Chondrocyte (in vitro differentiated cells): ENCODE measurements at regions not wholly inside any gene's neighbourhood (a gene's known extent, or its start where the extent isn't known, plus 50 kb on each side); places are given as distances from the start of the nearest gene placed in this dataset.
"Not testable (repeated sequence)": the region's sequence is repeated elsewhere in the genome, so short reads cannot be mapped to it uniquely, and the experiment has no call there.

ENCODE experiments used
- DNase-seq: peaks from one replicate; pipeline ENCODE4 v3.0.0; 2021; ENCODE audit warnings: mixed read lengths, low spot score
- H3K27ac Mint-ChIP-seq: one replicate; pipeline ENCODE4 v1.8.0; 2021; ENCODE audit warnings: mild to moderate bottlenecking, moderate library complexity, mixed read lengths; ENCODE audit not compliant: unreplicated experiment
- H3K27me3 Mint-ChIP-seq: 2 replicates; pipeline ENCODE4 v1.8.0; 2021; ENCODE audit warnings: low read depth, mixed read lengths
- H3K36me3 Mint-ChIP-seq: 2 replicates; pipeline ENCODE4 v1.8.0; 2021; ENCODE audit warnings: low read depth, mixed read lengths
- H3K4me1 Mint-ChIP-seq: 2 replicates; pipeline ENCODE4 v1.8.0; 2021; ENCODE audit warnings: low read depth, mild to moderate bottlenecking, mixed read lengths
- H3K4me3 Mint-ChIP-seq: one replicate; pipeline ENCODE4 v1.8.0; 2021; ENCODE audit warnings: mild to moderate bottlenecking, moderate library complexity, mixed read lengths; ENCODE audit not compliant: unreplicated experiment
- H3K9me3 Mint-ChIP-seq: 2 replicates; pipeline ENCODE4 v1.8.0; 2021; ENCODE audit warnings: low read depth, mixed read lengths
- CTCF ChIP-seq: fragments of 200-600 bp; sonication (generic); IDR thresholded peaks from 2 replicates; pipeline ENCODE4 v1.5.0; 2021; ENCODE audit warnings: antibody characterized with exemption, mild to moderate bottlenecking, moderate library complexity

GRCh38 chr18:22827216-22827615 is 105.9 kb upstream of the RBBP8 start:
- Mint-ChIP-seq H3K9me3 (no peaks in the 10 kb centered on the region), H3K36me3 (peaks cover 1% of the 10 kb centered on the region), H3K4me1 (peaks cover 7% of the 10 kb centered on the region), H3K27me3 (peaks cover 2% of the 10 kb centered on the region), H3K27ac (no peak overlapping the region), H3K4me3 (no peak overlapping the region)
- no peak for TF ChIP-seq CTCF
- DNase-seq, result no peak

- no peak for DNase-seq
- Mint-ChIP-seq H3K4me1 (peaks cover 7% of the 10 kb centered on the region), H3K4me3 (no peak overlapping the region), H3K27me3 (peaks cover 2% of the 10 kb centered on the region), H3K36me3 (peaks cover 1% of the 10 kb centered on the region), H3K27ac (no peak overlapping the region), H3K9me3 (no peaks in the 10 kb centered on the region)
- TF ChIP-seq CTCF, result no peak
These were observed 105.4 kb upstream of the RBBP8 start for GRCh38 chr18:22827741-22828140.

GRCh38 chr18:22828171-22828570 is 105.0 kb upstream of the RBBP8 start:
- peaks cover 1% of the 10 kb centered on the region for H3K36me3 Mint-ChIP-seq
- peaks cover 2% of the 10 kb centered on the region for H3K27me3 Mint-ChIP-seq
- H3K9me3 Mint-ChIP-seq, result no peaks in the 10 kb centered on the region
- no peak overlapping the region for H3K4me3 Mint-ChIP-seq
- TF ChIP-seq CTCF, result no peak
- no peak overlapping the region for H3K27ac Mint-ChIP-seq
- H3K4me1 Mint-ChIP-seq, result peaks cover 7% of the 10 kb centered on the region
- no peak for DNase-seq

DNA sequence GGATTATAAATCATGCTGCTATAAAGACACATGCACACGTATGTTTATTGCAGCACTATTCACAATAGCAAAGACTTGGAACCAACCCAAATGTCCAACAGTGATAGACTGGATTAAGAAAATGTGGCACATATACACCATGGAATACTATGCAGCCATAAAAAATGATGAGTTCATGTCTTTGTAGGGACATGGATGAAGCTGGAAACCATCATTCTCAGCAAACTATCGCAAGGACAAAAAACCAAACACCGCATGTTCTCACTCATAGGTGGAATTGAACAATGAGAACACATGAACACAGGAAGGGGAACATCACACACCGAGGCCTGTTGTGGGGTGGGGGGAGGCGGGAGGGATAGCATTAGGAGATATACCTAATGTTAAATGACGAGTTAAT is 104.5 kb upstream of the RBBP8 start:
- not testable (repeated sequence) for H3K9me3 Mint-ChIP-seq, H3K27ac Mint-ChIP-seq, H3K4me1 Mint-ChIP-seq, H3K27me3 Mint-ChIP-seq, DNase-seq, H3K4me3 Mint-ChIP-seq, H3K36me3 Mint-ChIP-seq

GRCh38 chr18:22829781-22830180 is 103.3 kb upstream of the RBBP8 start:
- no peaks in the 10 kb centered on the region for H3K27me3 Mint-ChIP-seq
- H3K27ac Mint-ChIP-seq, result no peak overlapping the region
- no peaks in the 10 kb centered on the region for H3K9me3 Mint-ChIP-seq
- no peak overlapping the region for H3K4me3 Mint-ChIP-seq
- peaks cover 1% of the 10 kb centered on the region for H3K36me3 Mint-ChIP-seq
- peaks cover 7% of the 10 kb centered on the region for H3K4me1 Mint-ChIP-seq
- no peak for DNase-seq
- TF ChIP-seq CTCF, result no peak

GRCh38 chr18:22830511-22830910 is 102.6 kb upstream of the RBBP8 start:
- Mint-ChIP-seq H3K4me3 (no peak overlapping the region), H3K4me1 (peaks cover 7% of the 10 kb centered on the region), H3K27ac (no peak overlapping the region), H3K27me3 (peaks cover under 1% of the 10 kb centered on the region), H3K9me3 (peaks cover under 1% of the 10 kb centered on the region), H3K36me3 (peaks cover 1% of the 10 kb centered on the region)
- TF ChIP-seq CTCF, result no peak
- no peak for DNase-seq
